Mesothelial cell of epicardium (in vitro differentiated cells): ENCODE measurements at regions not wholly inside any gene's neighbourhood (a gene's known extent, or its start where the extent isn't known, plus 50 kb on each side); places are given as distances from the start of the nearest gene placed in this dataset.

Experiments
- DNase-seq, 2 experiments: peaks; one replicate each; pipeline ENCODE4 v3.0.0; 2021; ENCODE audit warnings: low spot score in 2 of 2; ENCODE audit not compliant: unreplicated experiment in 2 of 2
- H3K27ac Mint-ChIP-seq: 2 replicates; pipeline ENCODE4 v1.8.0; 2021; ENCODE audit warnings: mixed read lengths
- H3K27me3 Mint-ChIP-seq: 2 replicates; pipeline ENCODE4 v1.8.0; 2021; ENCODE audit warnings: low read depth, mixed read lengths
- H3K36me3 Mint-ChIP-seq: 2 replicates; pipeline ENCODE4 v1.8.0; 2021; ENCODE audit warnings: mixed read lengths
- H3K4me1 Mint-ChIP-seq: 2 replicates; pipeline ENCODE4 v1.8.0; 2021; ENCODE audit warnings: mixed read lengths
- H3K4me3 Mint-ChIP-seq: 2 replicates; pipeline ENCODE4 v1.8.0; 2021; ENCODE audit warnings: mild to moderate bottlenecking, moderate library complexity, mixed read lengths
- H3K9me3 Mint-ChIP-seq: 2 replicates; pipeline ENCODE4 v1.8.0; 2021; ENCODE audit warnings: mixed read lengths
- CTCF ChIP-seq: fragments of 200-600 bp; sonication (generic); IDR thresholded peaks from one replicate; pipeline ENCODE4 v1.5.0; 2021; ENCODE audit warnings: antibody characterized with exemption; ENCODE audit not compliant: unreplicated experiment

- Mint-ChIP-seq H3K9me3 (peaks cover 7% of the 10 kb centered on the region), H3K27ac (no peak overlapping the region), H3K4me3 (no peak overlapping the region), H3K36me3 (no peaks in the 10 kb centered on the region), H3K4me1 (peaks cover 20% of the 10 kb centered on the region), H3K27me3 (peaks cover 16% of the 10 kb centered on the region)
- TF ChIP-seq CTCF: no peak
- DNase-seq: no peak
These were observed 119.2 kb upstream of the ALDH1A3 start for GRCh38 chr15:100760357-100760903.

GRCh38 chr15:100761290-100761935, 118.2 kb upstream of the ALDH1A3 start:
- H3K36me3 Mint-ChIP-seq: no peaks in the 10 kb centered on the region
- peaks cover 26% of the 10 kb centered on the region for H3K4me1 Mint-ChIP-seq
- H3K9me3 Mint-ChIP-seq: peaks cover 7% of the 10 kb centered on the region
- TF ChIP-seq CTCF: no peak
- no peak overlapping the region for H3K27ac Mint-ChIP-seq
- DNase-seq: no peak
- H3K27me3 Mint-ChIP-seq: peaks cover 16% of the 10 kb centered on the region
- no peak overlapping the region for H3K4me3 Mint-ChIP-seq

GRCh38 chr15:100762289-100762688, 117.3 kb upstream of the ALDH1A3 start:
- DNase-seq: no peak
- no peak for TF ChIP-seq CTCF
- Mint-ChIP-seq H3K4me1 (peaks cover 28% of the 10 kb centered on the region), H3K36me3 (no peaks in the 10 kb centered on the region), H3K9me3 (peaks cover 3% of the 10 kb centered on the region), H3K27ac (no peak overlapping the region), H3K4me3 (no peak overlapping the region), H3K27me3 (peaks cover 16% of the 10 kb centered on the region)

GRCh38 chr15:100762913-100763834, 116.5 kb upstream of the ALDH1A3 start:
- TF ChIP-seq CTCF: no peak
- no peak for DNase-seq
- Mint-ChIP-seq H3K27me3 (peaks cover 16% of the 10 kb centered on the region), H3K4me1 (peaks cover 28% of the 10 kb centered on the region), H3K36me3 (no peaks in the 10 kb centered on the region), H3K27ac (no peak overlapping the region), H3K4me3 (no peak overlapping the region), H3K9me3 (no peaks in the 10 kb centered on the region)

- Mint-ChIP-seq H3K27me3 (peaks cover 16% of the 10 kb centered on the region), H3K4me3 (no peak overlapping the region), H3K27ac (no peak overlapping the region), H3K9me3 (no peaks in the 10 kb centered on the region), H3K36me3 (no peaks in the 10 kb centered on the region), H3K4me1 (peaks cover 25% of the 10 kb centered on the region)
- peak in 1 of 2 experiments; percentile 33 for DNase-seq
- no peak for TF ChIP-seq CTCF
These were observed 115.5 kb upstream of the ALDH1A3 start for GRCh38 chr15:100763835-100764750.
